Activated CD4-positive, alpha-beta T cell treated with anti-CD3 and anti-CD28 coated beads for 1 hour (primary cell): ENCODE measurements at regions not wholly inside any gene's neighbourhood (a gene's known extent, or its start where the extent isn't known, plus 50 kb on each side); places are given as distances from the start of the nearest gene placed in this dataset.
"Not testable (repeated sequence)": the region's sequence is repeated elsewhere in the genome, so short reads cannot be mapped to it uniquely, and the experiment has no call there.

Experiments
- DNase-seq: peaks from one replicate; pipeline ENCODE4 v3.0.0-alpha.2; 2020

GRCh38 chr4:26257444-26257843 lies 63.4 kb upstream of the RBPJ start:
- DNase-seq: not testable (repeated sequence)

DNA sequence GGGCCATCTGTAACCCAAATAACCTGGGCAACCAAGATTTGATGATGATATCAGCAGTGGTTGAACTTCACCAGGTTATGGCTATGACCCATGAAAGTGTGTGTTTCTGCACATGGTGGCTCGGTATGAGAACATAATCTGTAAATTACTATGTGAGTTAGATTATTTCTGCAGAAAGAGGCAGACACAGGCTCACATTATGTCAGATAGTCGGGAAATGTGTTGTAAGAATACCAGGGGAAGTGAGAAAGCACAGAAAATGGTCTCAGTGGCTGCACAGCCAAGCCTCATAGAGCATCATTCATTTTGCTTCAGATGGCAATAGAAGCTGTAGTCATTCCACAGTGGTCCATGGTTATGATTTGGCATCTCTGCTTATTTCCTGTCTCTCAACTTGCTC lies 63.0 kb upstream of the RBPJ start:
- no peak for DNase-seq

GRCh38 chr4:26260571-26260970 lies 60.2 kb upstream of the RBPJ start:
- DNase-seq: no peak

- DNase-seq: no peak
Observed at GRCh38 chr4:26261405-26261804, 59.4 kb upstream of the RBPJ start.

- DNase-seq: no peak
Observed at GRCh38 chr4:26263165-26263564, 57.6 kb upstream of the RBPJ start.

- DNase-seq: no peak
Observed at GRCh38 chr4:26264109-26264508, 56.7 kb upstream of the RBPJ start.

GRCh38 chr4:26267087-26267486 lies 53.7 kb upstream of the RBPJ start:
- no peak for DNase-seq

GRCh38 chr4:26268246-26268645 lies 52.6 kb upstream of the RBPJ start:
- no peak for DNase-seq

DNA sequence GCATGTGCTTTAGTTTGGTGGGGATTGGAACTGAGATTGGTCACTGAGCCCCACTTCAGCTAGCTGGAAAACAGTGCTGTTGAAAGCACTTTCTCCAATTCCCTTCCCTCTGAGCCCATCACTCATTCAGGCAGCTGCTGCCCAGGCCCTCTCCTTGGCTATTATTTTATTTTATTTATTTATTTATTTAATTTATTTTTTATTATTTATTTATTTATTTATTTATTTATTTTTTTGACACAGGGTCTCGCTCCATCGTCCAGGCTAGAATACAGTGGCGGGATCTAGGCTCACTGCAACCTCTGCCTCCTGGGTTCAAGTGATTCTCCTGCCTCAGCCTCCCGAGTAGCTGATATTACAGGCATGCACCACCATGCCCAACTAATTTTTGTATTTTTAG lies 51.8 kb upstream of the RBPJ start:
- DNase-seq: no peak
